ENCODE measurements at regions not wholly inside any gene's neighbourhood (a gene's known extent, or its start where the extent isn't known, plus 50 kb on each side); places are given as distances from the start of the nearest gene placed in this dataset.

DNA sequence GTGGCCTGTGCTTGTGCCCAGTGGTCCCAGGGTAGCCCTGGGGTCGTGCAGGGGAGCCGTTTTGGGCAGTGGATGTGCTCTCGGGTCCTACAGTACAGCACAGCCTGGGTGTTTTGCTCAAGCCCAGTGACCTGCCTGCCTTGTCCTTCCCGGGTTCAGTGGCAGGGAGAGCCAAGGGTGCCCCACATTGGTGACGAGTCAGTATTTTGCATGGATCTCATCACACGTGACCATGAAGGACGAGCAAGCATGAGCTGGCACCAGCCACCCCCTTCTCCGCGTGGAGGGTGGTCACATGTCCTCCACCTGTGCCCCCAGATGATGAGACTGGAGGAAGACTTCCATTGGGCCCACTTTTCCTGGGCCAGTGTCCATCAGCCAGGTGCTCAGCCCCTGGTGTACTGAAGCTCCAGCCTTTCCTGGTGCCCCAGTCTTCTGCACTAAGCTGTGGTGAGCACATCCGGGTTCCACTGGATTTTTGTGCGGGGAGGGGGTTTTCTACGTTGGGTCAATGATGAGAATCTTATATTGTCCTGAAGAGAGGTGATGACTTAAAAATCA, 197.5 kb downstream of the UBE3A start:
- Histone ChIP-seq H3K36me3 (ENCODE audit: insufficient read depth, low read length) (no peaks in the 10 kb centered on the region), H3K9me2 (ENCODE audit: insufficient read depth, low read length) (no peaks in the 10 kb centered on the region), H3K4me2 (ENCODE audit: low read length) (no peak overlapping the region), H3K9ac (ENCODE audit: low read length) (no peak overlapping the region), H3K27me3 (ENCODE audit: insufficient read depth, low read depth, low read length) (no peaks in the 10 kb centered on the region), H4K20me1 (ENCODE audit: insufficient read depth) (no peaks in the 10 kb centered on the region), H3F3A (ENCODE audit: insufficient read depth, low read length, poor library complexity, severe bottlenecking) (no peaks in the 10 kb centered on the region), H3K4me3 (ENCODE audit: low read length) (no peak overlapping the region), H2AFZ (ENCODE audit: low read depth, low read length) (no peak overlapping the region), H3K9me3 (ENCODE audit: low read length) (peaks cover 18% of the 10 kb centered on the region), H3K79me2 (replicated peaks; ENCODE audit: insufficient read depth, low read length) (no peaks in the 10 kb centered on the region), H3K27ac (ENCODE audit: low read length) (no peak overlapping the region)
- no peak for TF ChIP-seq CTCF (IDR thresholded peaks at IDR 0.05; ENCODE audit: poor library complexity, severe bottlenecking)
- TF ChIP-seq POLR2AphosphoS5 (IDR thresholded peaks at IDR 0.05): no peak
- no peak for TF ChIP-seq EP300 (conservative IDR thresholded peaks at IDR 0.05; ENCODE audit: poor library complexity, severe bottlenecking)
- no peak for TF ChIP-seq REST (IDR thresholded peaks at IDR 0.05; ENCODE audit: borderline replicate concordance)
- TF ChIP-seq RAD21 (conservative IDR thresholded peaks at IDR 0.05): no peak
- TF ChIP-seq SMC3 (conservative IDR thresholded peaks at IDR 0.05; ENCODE audit: poor library complexity): no peak
- no peak for TF ChIP-seq MXI1 (conservative IDR thresholded peaks at IDR 0.05; ENCODE audit: poor library complexity, severe bottlenecking)
- no peak for TF ChIP-seq EZH2 (IDR thresholded peaks at IDR 0.05; ENCODE audit: borderline replicate concordance, insufficient read depth, low read length, poor library complexity, severe bottlenecking)
- TF ChIP-seq TAF1 (IDR thresholded peaks at IDR 0.05; ENCODE audit: low read depth): no peak

DNA sequence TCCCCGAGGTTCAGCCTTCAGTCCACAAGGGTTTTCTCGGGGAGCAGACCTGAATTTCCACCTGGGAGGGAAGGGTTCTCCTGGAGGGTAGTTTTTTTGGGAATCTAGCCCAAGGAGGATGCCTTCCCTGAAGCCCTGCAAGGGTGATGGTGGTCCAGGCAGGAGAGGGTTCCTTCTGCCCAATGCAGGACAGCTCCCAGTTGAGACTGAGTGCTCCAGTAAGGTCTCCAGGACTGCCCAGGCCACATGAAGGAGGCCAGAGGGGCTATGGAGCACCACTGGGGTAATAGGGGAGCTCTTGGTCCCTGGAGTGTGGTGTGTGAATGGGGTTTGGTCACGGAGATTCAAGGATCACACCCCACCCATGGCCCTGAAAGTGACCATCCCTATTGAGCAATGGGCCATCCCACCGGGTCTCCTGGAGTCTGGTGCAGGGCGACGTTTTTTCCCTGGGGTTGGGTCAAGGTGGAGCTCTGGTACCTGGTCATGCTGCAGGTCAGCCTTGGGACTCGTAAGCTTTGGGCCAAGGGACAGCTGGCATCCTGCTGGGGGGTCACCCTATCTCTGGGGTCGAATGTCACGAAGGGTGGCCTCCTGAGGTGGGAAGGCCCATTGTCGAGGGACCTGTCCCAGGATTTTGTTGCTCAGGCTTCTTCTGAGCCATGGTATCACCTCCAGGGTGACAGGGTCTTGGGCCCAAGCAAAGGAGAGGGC, 196.5 kb downstream of the UBE3A start:
- Histone ChIP-seq H3K9me3 (ENCODE audit: low read length) (peaks cover 18% of the 10 kb centered on the region), H3K4me2 (ENCODE audit: low read length) (no peak overlapping the region), H3F3A (ENCODE audit: insufficient read depth, low read length, poor library complexity, severe bottlenecking) (no peaks in the 10 kb centered on the region), H3K27ac (ENCODE audit: low read length) (no peak overlapping the region), H3K27me3 (ENCODE audit: insufficient read depth, low read depth, low read length) (no peaks in the 10 kb centered on the region), H3K4me3 (ENCODE audit: low read length) (no peak overlapping the region), H3K79me2 (replicated peaks; ENCODE audit: insufficient read depth, low read length) (no peaks in the 10 kb centered on the region), H4K20me1 (ENCODE audit: insufficient read depth) (no peaks in the 10 kb centered on the region), H2AFZ (ENCODE audit: low read depth, low read length) (no peak overlapping the region), H3K36me3 (ENCODE audit: insufficient read depth, low read length) (no peaks in the 10 kb centered on the region), H3K9me2 (ENCODE audit: insufficient read depth, low read length) (no peaks in the 10 kb centered on the region), H3K9ac (ENCODE audit: low read length) (no peak overlapping the region)
- TF ChIP-seq POLR2AphosphoS5 (IDR thresholded peaks at IDR 0.05): no peak
- no peak for TF ChIP-seq CTCF (IDR thresholded peaks at IDR 0.05; ENCODE audit: poor library complexity, severe bottlenecking)
- no peak for TF ChIP-seq EZH2 (IDR thresholded peaks at IDR 0.05; ENCODE audit: borderline replicate concordance, insufficient read depth, low read length, poor library complexity, severe bottlenecking)
- TF ChIP-seq REST (IDR thresholded peaks at IDR 0.05; ENCODE audit: borderline replicate concordance): no peak
- no peak for TF ChIP-seq SMC3 (conservative IDR thresholded peaks at IDR 0.05; ENCODE audit: poor library complexity)
- TF ChIP-seq EP300 (conservative IDR thresholded peaks at IDR 0.05; ENCODE audit: poor library complexity, severe bottlenecking): no peak
- TF ChIP-seq TAF1 (IDR thresholded peaks at IDR 0.05; ENCODE audit: low read depth): no peak
- no peak for TF ChIP-seq MXI1 (conservative IDR thresholded peaks at IDR 0.05; ENCODE audit: poor library complexity, severe bottlenecking)
- TF ChIP-seq RAD21 (conservative IDR thresholded peaks at IDR 0.05): no peak
